GM18907 (cell line): ENCODE measurements at regions not wholly inside any gene's neighbourhood (a gene's known extent, or its start where the extent isn't known, plus 50 kb on each side); places are given as distances from the start of the nearest gene placed in this dataset.
"Not testable (repeated sequence)": the region's sequence is repeated elsewhere in the genome, so short reads cannot be mapped to it uniquely, and the experiment has no call there.

ENCODE experiments used
- ATAC-seq: cut with Tn5 transposase; IDR thresholded peaks from one replicate; pipeline ENCODE4 v1.9.1; 2021; ENCODE audit warnings: mild to moderate bottlenecking, moderate library complexity; ENCODE audit not compliant: unreplicated experiment

DNA sequence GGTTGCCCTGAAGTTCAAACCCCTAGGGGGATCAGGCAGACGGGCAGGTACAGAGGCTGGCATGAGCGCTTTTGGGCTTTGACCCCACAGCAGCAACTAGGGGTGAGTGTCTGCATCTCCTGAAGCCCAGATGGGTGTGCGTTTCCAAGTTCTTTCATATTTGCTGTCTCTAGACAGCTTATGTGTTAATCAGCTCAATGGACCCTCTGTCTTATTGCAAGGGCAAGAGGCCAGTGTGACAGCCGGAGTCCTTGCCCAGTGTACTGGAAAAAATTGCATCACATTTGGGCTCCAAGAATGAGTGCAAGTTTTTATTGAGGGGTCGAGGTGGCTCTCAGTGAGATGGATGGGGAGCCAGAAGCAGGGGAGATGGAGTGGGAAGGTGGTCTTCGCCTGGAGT is 1863.7 kb upstream of the RAG2 start:
- no peak for ATAC-seq

GRCh38 chr11:38460896-38461295 is 1862.9 kb upstream of the RAG2 start:
- ATAC-seq, result no peak

DNA sequence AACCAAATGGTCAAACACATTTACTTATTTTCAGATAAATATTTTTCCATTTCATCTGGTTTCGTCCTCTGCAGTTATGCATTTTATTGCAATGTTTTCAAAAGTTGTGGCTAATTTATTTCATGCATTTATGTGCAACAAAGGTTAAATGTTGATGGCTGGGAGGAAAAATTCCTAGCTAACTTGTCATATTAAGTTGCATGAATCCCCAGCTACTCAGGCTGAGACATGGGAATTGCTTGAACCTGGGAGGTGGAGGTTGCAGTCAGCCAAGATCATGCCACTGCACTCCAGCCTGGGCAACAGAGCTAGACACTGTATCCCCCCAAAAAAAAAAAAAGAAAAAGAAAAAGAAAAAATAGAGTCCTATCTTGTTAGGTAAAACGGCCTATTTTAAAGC is 1862.4 kb upstream of the RAG2 start:
- no peak for ATAC-seq

GRCh38 chr11:38456371-38456770 is 1858.3 kb upstream of the RAG2 start:
- ATAC-seq, result no peak

DNA sequence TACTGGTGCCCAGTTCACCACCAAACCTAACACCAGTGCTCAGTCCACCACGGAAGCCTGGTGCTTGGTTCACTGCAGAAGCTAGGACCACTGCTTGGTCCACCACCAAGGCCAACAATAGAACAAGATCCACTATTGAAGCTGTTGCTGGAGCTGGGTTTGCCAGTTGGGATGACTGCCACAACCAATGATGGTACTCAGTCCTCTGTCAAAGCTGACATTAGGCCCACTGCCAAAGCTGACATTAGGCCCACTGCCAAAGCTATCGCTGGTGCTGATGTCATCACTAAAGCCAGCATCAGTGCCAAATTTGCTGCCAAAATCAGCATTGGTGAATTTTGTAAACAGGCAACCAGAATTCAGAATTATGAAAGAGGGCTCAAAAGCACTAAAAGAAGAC is 1850.2 kb upstream of the RAG2 start:
- no peak for ATAC-seq

- no peak for ATAC-seq
These were observed 1848.3 kb upstream of the RAG2 start for GRCh38 chr11:38446336-38446735.

- ATAC-seq, result no peak
These were observed 1840.1 kb upstream of the RAG2 start for GRCh38 chr11:38438091-38438490.

GRCh38 chr11:38425578-38425977 is 1827.5 kb upstream of the RAG2 start:
- no peak for ATAC-seq

GRCh38 chr11:38423042-38423441 is 1825.0 kb upstream of the RAG2 start:
- ATAC-seq, result no peak

DNA sequence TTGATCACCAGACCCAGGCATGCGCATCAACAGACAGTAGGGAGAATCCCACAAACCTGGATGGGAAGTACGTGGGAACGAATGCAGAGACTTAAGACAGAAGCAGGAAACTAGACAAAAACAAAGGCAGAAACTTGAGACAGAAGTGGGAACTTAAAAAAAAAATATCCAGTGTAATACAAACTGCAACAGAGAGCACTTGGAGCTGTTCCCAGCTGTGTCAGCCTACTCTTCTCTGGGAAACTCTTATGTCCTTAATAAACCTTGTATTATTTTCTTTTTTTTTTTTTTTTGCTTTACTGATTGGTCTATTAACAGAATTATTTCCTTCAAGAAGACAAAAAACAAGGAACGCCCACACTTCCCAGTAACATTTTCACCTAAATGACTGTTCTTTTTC is 1818.1 kb upstream of the RAG2 start:
- no peak for ATAC-seq

- ATAC-seq, result no peak
These were observed 1813.1 kb upstream of the RAG2 start for GRCh38 chr11:38411149-38411548.

DNA sequence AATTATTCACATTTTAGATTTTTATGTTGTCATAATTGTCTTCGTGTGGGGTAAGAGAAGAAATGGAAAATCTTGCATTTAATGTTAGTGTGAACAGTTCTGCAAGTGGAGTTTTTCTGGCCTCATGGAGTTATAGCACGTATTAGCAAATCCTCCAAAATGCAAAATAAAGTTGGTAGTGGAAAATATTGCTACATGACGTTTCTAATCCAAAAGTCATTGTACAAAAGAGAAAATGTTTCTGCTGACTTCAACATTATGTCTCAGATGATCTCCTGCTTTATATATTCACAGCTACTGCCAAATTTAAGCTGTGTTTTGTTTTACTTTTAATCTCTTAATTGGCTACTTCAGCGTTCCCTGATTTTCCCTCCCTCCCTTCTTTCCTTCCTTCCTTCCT is 1804.0 kb upstream of the RAG2 start:
- ATAC-seq, result no peak

- ATAC-seq, result no peak
These were observed 1794.1 kb upstream of the RAG2 start for GRCh38 chr11:38392176-38392575.

DNA sequence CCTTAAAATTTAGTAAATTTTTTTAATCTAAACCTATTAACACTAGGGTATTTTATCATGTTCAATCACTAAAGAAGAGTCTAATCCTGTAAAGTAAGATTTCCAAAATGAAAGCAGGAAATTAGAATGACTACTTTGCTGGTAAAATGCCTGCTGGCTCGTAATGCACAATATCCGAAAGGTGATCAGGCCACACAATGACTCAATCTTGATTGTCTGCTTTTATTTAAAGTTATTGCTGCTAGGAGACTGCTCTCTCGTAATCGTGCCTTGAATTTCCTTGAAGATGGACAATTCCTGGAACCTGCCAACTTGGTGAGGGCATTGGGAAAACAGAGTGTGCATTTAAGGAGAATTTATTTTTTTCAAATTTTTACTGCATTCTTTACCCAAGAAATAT is 1786.5 kb upstream of the RAG2 start:
- no peak for ATAC-seq

- no peak for ATAC-seq
These were observed 1767.2 kb upstream of the RAG2 start for GRCh38 chr11:38365274-38365673.

GRCh38 chr11:38356255-38356654 is 1758.2 kb upstream of the RAG2 start:
- no peak for ATAC-seq

DNA sequence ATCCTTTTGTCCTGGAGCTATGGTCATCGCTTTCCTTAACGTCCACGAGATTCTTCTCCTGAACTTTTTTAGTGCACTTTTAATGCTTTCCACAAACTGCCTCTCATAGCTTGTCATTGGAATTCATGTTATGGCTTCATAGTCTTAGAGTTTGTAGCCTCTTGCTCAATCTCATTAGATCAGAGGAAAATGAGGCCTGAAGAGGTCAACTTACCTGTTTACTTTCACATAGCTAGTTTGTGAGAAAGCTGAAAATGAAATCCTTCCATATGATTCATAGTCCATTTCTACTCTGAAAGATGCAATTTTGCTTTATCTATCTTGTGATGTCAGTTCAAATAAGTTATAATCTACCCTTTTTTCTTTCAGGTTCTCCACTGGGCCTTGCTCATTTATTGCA is 1747.2 kb upstream of the RAG2 start:
- no peak for ATAC-seq

GRCh38 chr11:38341612-38342011 is 1743.6 kb upstream of the RAG2 start:
- not testable (repeated sequence) for ATAC-seq

DNA sequence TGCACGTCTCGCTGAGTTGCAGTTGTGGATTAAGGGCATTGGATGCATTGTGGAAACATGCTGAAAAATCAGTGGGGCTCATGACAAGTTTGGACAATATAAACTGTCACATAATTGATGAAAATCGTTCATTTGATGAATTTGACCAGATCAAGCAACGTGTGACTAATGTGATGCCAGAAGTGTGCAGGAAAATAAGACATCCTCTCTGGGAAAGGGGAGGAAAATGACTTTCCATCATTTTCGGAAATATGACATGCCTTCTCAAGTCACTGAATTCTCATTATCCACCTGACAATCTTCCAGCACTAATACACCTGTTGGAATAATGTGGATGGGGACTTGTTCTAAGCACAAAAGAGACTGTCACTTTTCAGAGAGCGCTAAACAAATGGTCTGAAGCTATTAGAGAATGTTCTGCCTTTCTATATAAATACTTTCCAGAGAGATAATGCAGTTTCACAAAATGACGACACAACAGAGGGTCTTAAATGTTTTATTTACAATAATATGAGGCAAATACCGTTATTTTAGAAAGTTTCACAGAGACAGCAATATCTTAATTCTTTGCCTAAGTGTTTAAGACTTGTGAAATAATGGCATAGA is 1741.9 kb upstream of the RAG2 start:
- no peak for ATAC-seq

GRCh38 chr11:38338022-38338421 is 1740.0 kb upstream of the RAG2 start:
- ATAC-seq, result not testable (repeated sequence)

GRCh38 chr11:38332046-38332445 is 1734.0 kb upstream of the RAG2 start:
- no peak for ATAC-seq

GRCh38 chr11:38330578-38330977 is 1732.5 kb upstream of the RAG2 start:
- ATAC-seq, result no peak

GRCh38 chr11:38323961-38324761 is 1726.1 kb upstream of the RAG2 start:
- no peak for ATAC-seq
